Panc1 (cell line): ENCODE measurements at regions not wholly inside any gene's neighbourhood (a gene's known extent, or its start where the extent isn't known, plus 50 kb on each side); places are given as distances from the start of the nearest gene placed in this dataset.

Source experiments
- ATAC-seq: fragments of 200-7000 bp; cut with Tn5 transposase; 2 replicates; pipeline ENCODE4 v1.9.1; 2020; ENCODE audit warnings: mild to moderate bottlenecking, moderate library complexity
- BruUV-seq: library from RNA; stranded (reverse); fragments of 400-500 nt; replicated peaks from 2 replicates; lab custom pipeline; 2021; lab: Mats Ljungman, UMichigan
- CTCF ChIA-PET: fragments of 300-600 bp; sonication (Branson Sonifier 250); formaldehyde crosslinking; loops from one replicate; lab custom pipeline; 2022; ENCODE audit warnings: antibody characterized with exemption; lab: Charles Lee
- POLR2A ChIA-PET: fragments of 300-600 bp; sonication (Branson Sonifier 250); formaldehyde crosslinking; loops from one replicate; lab custom pipeline; 2022; ENCODE audit warnings: antibody characterized with exemption; lab: Charles Lee
- DNase-seq: peaks from one replicate; pipeline ENCODE4 v3.0.0-alpha.2; 2010; ENCODE audit warnings: low read depth, low spot score
- H3K27ac ChIP-seq: 2 replicates; pipeline ENCODE4 v1.5.1; 2011; ENCODE audit warnings: mild to moderate bottlenecking, low read length, inconsistent platforms
- H3K27me3 ChIP-seq: fragments of 200-500 bp; sonication (Bioruptor generic); 2 replicates; pipeline ENCODE4 v1.6.0; 2014; ENCODE audit warnings: low read length, inconsistent platforms; ENCODE audit not compliant: control insufficient read depth, insufficient read depth
- H3K36me3 ChIP-seq: fragments of 200-500 bp; sonication (Bioruptor generic); 2 replicates; pipeline ENCODE4 v1.5.1; 2014; ENCODE audit warnings: inconsistent platforms, mild to moderate bottlenecking, low read length, moderate library complexity; ENCODE audit not compliant: control insufficient read depth, insufficient read depth
- H3K4me1 ChIP-seq: 2 replicates; pipeline ENCODE4 v1.5.1; 2011; ENCODE audit warnings: inconsistent platforms, mild to moderate bottlenecking, low read length, moderate library complexity; ENCODE audit not compliant: control insufficient read depth, insufficient read depth
- H3K4me3 ChIP-seq, 2 experiments: 2 replicates each; pipeline ENCODE4 v1.5.1; 2011 to 2012; ENCODE audit warnings: low read depth in 2 of 2, low read length in 2 of 2, mild to moderate bottlenecking in 2 of 2, inconsistent platforms in 1 of 2, moderate library complexity in 1 of 2
- H3K9me3 ChIP-seq: fragments of 200-500 bp; sonication (Bioruptor generic); 2 replicates; pipeline ENCODE4 v1.5.1; 2014; ENCODE audit warnings: low read depth, mild to moderate bottlenecking, inconsistent platforms, low read length, moderate library complexity; ENCODE audit not compliant: control insufficient read depth, insufficient read depth
- POLR2AphosphoS5 ChIP-seq: IDR thresholded peaks from 2 replicates; pipeline ENCODE4 v1.6.1; 2012; ENCODE audit warnings: mild to moderate bottlenecking, low read depth, low read length, moderate library complexity
- SIN3A ChIP-seq: IDR thresholded peaks from 2 replicates; pipeline ENCODE4 v1.6.1; 2012; ENCODE audit warnings: low read depth, mild to moderate bottlenecking, low read length, moderate library complexity, borderline replicate concordance; ENCODE audit not compliant: insufficient read depth
- TCF7L2 ChIP-seq: IDR thresholded peaks from 2 replicates; pipeline ENCODE4 v1.6.1; 2011; ENCODE audit warnings: mild to moderate bottlenecking, low read depth, low read length, inconsistent platforms
- in situ Hi-C: cut with HindIII; loops from 2 replicates; pipeline ENCODE4 v1.10.0; 2016; ENCODE audit warnings: low sequenced_read_pairs, low pct_unique_long_range_greater_than_20kb
- intact Hi-C: fragments of 100-400 bp; cut with micrococcal nuclease; formaldehyde crosslinking; loops from one replicate; pipeline ENCODE4 v1.10.0; 2022; ENCODE audit not compliant: unreplicated experiment
- TF ChIP-seq, protein P1 (sequence below): fragments of 450-650 bp; IDR thresholded peaks from 2 replicates; pipeline ENCODE4 v1.5.1; 2017; ENCODE audit warnings: mild to moderate bottlenecking
- TF ChIP-seq, protein P2 (sequence below), 2 experiments: IDR thresholded peaks; 2 replicates each; pipeline ENCODE4 v1.6.1; 2011 to 2012; ENCODE audit warnings: low read depth in 2 of 2, control low read depth in 1 of 2, low read length in 1 of 2, mild to moderate bottlenecking in 1 of 2, moderate library complexity in 1 of 2; ENCODE audit not compliant: insufficient read depth in 1 of 2

DNA sequence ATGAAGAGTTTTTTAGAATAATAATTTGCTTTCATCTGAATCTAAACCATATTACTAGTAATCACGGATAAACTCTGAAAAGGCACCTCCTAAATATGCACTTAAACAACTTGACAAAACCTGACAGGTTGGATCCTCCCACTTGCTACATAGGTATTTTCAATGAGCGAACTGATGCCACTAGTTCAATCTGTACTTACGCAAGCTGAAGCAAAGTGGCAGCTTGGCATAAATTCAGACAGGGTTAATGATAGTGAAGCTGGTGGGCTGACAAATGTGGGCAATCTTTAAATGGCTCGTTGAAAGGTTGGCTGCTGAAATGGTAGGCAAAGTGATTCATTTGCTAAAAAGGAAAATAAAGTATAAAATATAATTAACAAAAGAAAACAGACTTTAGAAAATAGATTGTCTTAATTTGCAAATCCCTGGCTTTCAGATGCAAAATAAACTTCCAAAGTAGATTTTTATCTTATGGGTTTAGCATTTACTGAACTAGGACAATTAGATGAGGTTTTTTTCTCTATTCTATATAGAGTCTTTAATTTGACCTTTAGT, 1713.5 kb upstream of the SLC39A10 start:
- no peaks in the 10 kb centered on the region for H3K36me3 ChIP-seq
- in situ Hi-C loops = no loop called here
- H3K27me3 ChIP-seq = no peaks in the 10 kb centered on the region
- ChIA-PET POLR2A (no interaction called here), CTCF (no interaction called here)
- DNase-seq (no peak), ATAC-seq (no peak)
- H3K4me1 ChIP-seq = no peaks in the 10 kb centered on the region
- no peaks in the 10 kb centered on the region for H3K9me3 ChIP-seq
- H3K27ac ChIP-seq = no peak overlapping the region
- no TSS peak for BruUV-seq
- TF ChIP-seq SIN3A = no peak
- no peak for TF ChIP-seq POLR2AphosphoS5
- TF ChIP-seq, protein P1, sequence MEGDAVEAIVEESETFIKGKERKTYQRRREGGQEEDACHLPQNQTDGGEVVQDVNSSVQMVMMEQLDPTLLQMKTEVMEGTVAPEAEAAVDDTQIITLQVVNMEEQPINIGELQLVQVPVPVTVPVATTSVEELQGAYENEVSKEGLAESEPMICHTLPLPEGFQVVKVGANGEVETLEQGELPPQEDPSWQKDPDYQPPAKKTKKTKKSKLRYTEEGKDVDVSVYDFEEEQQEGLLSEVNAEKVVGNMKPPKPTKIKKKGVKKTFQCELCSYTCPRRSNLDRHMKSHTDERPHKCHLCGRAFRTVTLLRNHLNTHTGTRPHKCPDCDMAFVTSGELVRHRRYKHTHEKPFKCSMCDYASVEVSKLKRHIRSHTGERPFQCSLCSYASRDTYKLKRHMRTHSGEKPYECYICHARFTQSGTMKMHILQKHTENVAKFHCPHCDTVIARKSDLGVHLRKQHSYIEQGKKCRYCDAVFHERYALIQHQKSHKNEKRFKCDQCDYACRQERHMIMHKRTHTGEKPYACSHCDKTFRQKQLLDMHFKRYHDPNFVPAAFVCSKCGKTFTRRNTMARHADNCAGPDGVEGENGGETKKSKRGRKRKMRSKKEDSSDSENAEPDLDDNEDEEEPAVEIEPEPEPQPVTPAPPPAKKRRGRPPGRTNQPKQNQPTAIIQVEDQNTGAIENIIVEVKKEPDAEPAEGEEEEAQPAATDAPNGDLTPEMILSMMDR = no peak
- no peak for TF ChIP-seq TCF7L2
- TF ChIP-seq, protein P2, sequence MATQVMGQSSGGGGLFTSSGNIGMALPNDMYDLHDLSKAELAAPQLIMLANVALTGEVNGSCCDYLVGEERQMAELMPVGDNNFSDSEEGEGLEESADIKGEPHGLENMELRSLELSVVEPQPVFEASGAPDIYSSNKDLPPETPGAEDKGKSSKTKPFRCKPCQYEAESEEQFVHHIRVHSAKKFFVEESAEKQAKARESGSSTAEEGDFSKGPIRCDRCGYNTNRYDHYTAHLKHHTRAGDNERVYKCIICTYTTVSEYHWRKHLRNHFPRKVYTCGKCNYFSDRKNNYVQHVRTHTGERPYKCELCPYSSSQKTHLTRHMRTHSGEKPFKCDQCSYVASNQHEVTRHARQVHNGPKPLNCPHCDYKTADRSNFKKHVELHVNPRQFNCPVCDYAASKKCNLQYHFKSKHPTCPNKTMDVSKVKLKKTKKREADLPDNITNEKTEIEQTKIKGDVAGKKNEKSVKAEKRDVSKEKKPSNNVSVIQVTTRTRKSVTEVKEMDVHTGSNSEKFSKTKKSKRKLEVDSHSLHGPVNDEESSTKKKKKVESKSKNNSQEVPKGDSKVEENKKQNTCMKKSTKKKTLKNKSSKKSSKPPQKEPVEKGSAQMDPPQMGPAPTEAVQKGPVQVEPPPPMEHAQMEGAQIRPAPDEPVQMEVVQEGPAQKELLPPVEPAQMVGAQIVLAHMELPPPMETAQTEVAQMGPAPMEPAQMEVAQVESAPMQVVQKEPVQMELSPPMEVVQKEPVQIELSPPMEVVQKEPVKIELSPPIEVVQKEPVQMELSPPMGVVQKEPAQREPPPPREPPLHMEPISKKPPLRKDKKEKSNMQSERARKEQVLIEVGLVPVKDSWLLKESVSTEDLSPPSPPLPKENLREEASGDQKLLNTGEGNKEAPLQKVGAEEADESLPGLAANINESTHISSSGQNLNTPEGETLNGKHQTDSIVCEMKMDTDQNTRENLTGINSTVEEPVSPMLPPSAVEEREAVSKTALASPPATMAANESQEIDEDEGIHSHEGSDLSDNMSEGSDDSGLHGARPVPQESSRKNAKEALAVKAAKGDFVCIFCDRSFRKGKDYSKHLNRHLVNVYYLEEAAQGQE (IDR thresholded peaks at IDR 0.05; ENCODE audit: insufficient read depth in 1 of 2, low read depth in 2 of 2, low read length in 1 of 2) = no peak
- H3K4me3 ChIP-seq = no peak overlapping the region
- intact Hi-C loops = no loop called here

DNA sequence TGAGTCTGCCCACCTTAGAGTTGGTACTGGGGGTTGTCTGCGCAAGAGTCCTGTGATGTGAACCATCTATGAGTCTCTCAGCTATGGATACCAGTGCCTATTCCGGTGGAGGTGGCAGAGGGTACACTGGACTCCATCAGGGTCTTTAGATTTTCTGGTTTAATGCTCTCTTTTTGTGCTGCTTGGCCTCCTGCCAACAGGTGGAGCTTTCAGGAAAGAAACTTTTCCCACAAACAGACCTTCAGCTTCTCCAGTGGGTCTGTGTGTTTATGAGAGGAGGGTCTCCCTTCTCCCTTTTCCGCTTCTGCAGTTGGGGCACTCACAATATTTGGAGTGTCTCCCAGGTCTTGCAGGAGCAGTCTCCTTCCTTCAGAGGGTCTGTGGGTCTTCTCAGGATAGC, 1721.9 kb upstream of the SLC39A10 start:
- CTCF ChIA-PET = no interaction called here
- ATAC-seq = no peak
- POLR2A ChIA-PET = no interaction called here
- Histone ChIP-seq H3K36me3 (no peaks in the 10 kb centered on the region), H3K27me3 (no peaks in the 10 kb centered on the region), H3K27ac (no peak overlapping the region), H3K4me1 (no peaks in the 10 kb centered on the region), H3K9me3 (no peaks in the 10 kb centered on the region), H3K4me3 (no peak overlapping the region)
- DNase-seq = no peak
- no TSS peak for BruUV-seq
- in situ Hi-C loops = no loop called here
- intact Hi-C loops = no loop called here
- TF ChIP-seq SIN3A = no peak
- TF ChIP-seq, protein P2 (IDR thresholded peaks at IDR 0.05; ENCODE audit: insufficient read depth in 1 of 2, low read depth in 2 of 2, low read length in 1 of 2) = no peak
- no peak for TF ChIP-seq POLR2AphosphoS5
- TF ChIP-seq TCF7L2 = no peak
- TF ChIP-seq, protein P1 = no peak
